Peyer's patch (tissue), 4 donors: ENCODE measurements at regions not wholly inside any gene's neighbourhood (a gene's known extent, or its start where the extent isn't known, plus 50 kb on each side); places are given as distances from the start of the nearest gene placed in this dataset.

ENCODE experiments used
- DNase-seq, 3 donors: peaks; one replicate each; pipeline ENCODE4 v3.0.0-alpha.2; 2017 to 2019
- H3K27ac ChIP-seq, 4 donors: fragments of 200-600 bp; sonication (generic); one replicate each; pipeline ENCODE4 v1.5.1; 2016 to 2019
- H3K27me3 ChIP-seq, 2 donors: fragments of 200-600 bp; sonication (generic); one replicate each; pipeline ENCODE4 v1.5.1; 2019
- H3K36me3 ChIP-seq, 3 donors: fragments of 200-600 bp; sonication (generic); one replicate each; pipeline ENCODE4 v1.5.1; 2016 to 2019
- H3K4me1 ChIP-seq, 4 donors: fragments of 200-600 bp; sonication (generic); one replicate each; pipeline ENCODE4 v1.5.1; 2016 to 2019
- H3K4me3 ChIP-seq, 4 donors: fragments of 200-600 bp; sonication (generic); 1 replicate in 3 of 4; 2 replicates in 1 of 4; pipeline ENCODE4 v1.5.1; 2016 to 2019; ENCODE audit warnings: mild to moderate bottlenecking in 1 of 4
- H3K9me3 ChIP-seq, 4 donors: fragments of 200-600 bp; sonication (generic); one replicate each; pipeline ENCODE4 v1.5.1; 2016 to 2019; ENCODE audit warnings: mild to moderate bottlenecking in 1 of 4
- POLR2A ChIP-seq, 2 donors: fragments of 450-650 bp; IDR thresholded peaks; one replicate each; pipeline ENCODE4 v1.5.1; 2017; ENCODE audit warnings: antibody characterized with exemption in 2 of 2, mild to moderate bottlenecking in 2 of 2, moderate library complexity in 2 of 2
- TF ChIP-seq, protein P1 (sequence below), 6 experiments: fragments of 450-650 bp in 4 of 6; fragments of 200-600 bp in 2 of 6; sonication (generic) in 1 of 6; IDR thresholded peaks; one replicate each; pipeline ENCODE4 v1.5.1; 2017 to 2019; ENCODE audit warnings: antibody characterized with exemption in 6 of 6, mild to moderate bottlenecking in 3 of 6, moderate library complexity in 1 of 6

DNA sequence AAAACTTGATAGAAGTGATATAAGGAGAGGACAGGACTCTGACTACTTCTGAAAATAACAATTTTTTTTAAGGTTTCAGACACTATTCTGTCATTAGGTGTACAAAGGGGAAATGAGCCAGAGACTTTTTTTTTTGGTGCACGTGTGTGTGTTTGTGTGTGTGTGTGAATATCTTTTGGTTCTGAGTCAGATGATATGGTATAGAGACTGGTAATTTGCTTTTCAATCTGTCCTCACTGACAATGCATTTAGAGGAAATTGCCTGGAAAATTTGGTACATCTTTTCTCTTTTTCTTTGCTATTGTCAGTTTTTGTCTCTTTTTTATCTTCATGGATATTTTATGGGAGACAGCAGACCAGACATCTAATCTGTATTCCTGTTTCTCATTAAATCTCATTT, 59.3 kb downstream of the DDIT4L start:
- H3K4me3 ChIP-seq: no peak overlapping the region
- H3K27ac ChIP-seq: no peak overlapping the region
- no peak for DNase-seq
- H3K4me1 ChIP-seq: no peaks in the 10 kb centered on the region
- no peak for TF ChIP-seq POLR2A (IDR thresholded peaks at IDR 0.05)
- TF ChIP-seq, protein P1, sequence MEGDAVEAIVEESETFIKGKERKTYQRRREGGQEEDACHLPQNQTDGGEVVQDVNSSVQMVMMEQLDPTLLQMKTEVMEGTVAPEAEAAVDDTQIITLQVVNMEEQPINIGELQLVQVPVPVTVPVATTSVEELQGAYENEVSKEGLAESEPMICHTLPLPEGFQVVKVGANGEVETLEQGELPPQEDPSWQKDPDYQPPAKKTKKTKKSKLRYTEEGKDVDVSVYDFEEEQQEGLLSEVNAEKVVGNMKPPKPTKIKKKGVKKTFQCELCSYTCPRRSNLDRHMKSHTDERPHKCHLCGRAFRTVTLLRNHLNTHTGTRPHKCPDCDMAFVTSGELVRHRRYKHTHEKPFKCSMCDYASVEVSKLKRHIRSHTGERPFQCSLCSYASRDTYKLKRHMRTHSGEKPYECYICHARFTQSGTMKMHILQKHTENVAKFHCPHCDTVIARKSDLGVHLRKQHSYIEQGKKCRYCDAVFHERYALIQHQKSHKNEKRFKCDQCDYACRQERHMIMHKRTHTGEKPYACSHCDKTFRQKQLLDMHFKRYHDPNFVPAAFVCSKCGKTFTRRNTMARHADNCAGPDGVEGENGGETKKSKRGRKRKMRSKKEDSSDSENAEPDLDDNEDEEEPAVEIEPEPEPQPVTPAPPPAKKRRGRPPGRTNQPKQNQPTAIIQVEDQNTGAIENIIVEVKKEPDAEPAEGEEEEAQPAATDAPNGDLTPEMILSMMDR (IDR thresholded peaks at IDR 0.05): no peak
- no peaks in the 10 kb centered on the region for H3K36me3 ChIP-seq
- no peaks in the 10 kb centered on the region for H3K27me3 ChIP-seq
- no peaks in the 10 kb centered on the region for H3K9me3 ChIP-seq

DNA sequence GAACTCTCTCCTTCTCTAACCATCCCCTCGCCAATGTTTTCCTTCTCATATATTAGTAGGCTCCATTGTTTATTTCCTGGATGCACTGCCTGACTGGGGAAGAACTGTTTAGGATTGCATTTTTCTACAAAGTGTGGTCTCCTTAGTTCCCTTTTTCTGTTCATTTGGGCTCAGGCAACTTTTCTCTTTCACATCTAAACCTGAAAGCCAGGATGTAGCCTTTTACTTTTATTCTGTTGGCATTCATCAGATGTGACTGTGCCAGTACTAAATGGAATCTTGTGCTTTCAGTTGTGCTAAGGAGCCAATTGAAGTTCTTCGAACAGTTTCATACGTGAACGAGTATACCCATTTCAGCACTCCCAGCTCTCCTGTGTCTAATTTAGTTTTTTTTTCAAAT, 59.8 kb downstream of the DDIT4L start:
- Histone ChIP-seq H3K36me3 (no peaks in the 10 kb centered on the region), H3K4me1 (no peaks in the 10 kb centered on the region), H3K27me3 (no peaks in the 10 kb centered on the region), H3K27ac (no peak overlapping the region), H3K4me3 (no peak overlapping the region), H3K9me3 (no peaks in the 10 kb centered on the region)
- TF ChIP-seq POLR2A (IDR thresholded peaks at IDR 0.05): no peak
- TF ChIP-seq, protein P1 (IDR thresholded peaks at IDR 0.05): no peak
- DNase-seq: no peak

DNA sequence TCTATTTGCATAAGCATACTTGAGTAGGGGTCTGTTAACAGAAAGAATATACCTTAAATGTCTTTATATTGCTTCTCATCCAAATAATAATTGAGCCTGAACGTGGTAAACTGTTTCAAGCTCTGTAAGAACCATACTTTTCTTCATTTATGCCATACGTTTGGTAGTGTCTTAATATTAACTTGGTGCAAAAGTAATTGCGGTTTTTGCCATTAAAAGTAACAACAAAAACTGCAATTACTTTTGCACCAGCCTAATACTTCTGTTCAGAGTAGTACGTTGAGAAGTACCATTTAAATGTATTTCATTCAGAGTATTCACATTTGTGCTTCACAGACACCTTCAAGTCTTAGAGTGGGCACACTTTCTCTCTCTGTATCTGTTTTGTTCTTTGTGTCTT, 60.5 kb downstream of the DDIT4L start:
- H3K27ac ChIP-seq: no peak overlapping the region

DNA sequence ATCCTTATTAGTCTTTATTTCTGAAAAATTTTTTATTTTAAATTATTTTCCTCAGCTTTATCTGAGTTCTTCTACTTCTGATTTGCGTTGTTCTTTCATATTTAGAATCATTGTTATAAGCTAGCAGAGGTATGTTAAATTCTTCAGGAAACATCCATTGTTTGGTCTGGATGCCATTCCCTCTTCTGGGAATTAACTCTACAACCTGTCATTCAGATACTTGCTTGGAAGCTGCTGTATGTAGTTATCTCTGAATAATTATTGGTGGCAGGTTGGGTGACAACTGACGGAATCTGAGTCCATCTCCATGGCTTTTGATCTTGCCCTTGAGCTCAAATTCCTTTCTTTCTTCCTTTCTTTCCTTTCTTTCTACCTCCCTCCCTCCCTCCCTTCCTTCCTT, 61.9 kb downstream of the DDIT4L start:
- DNase-seq: no peak
- H3K4me1 ChIP-seq: no peaks in the 10 kb centered on the region
- H3K9me3 ChIP-seq: no peaks in the 10 kb centered on the region
- H3K36me3 ChIP-seq: no peaks in the 10 kb centered on the region
- no peak overlapping the region for H3K27ac ChIP-seq
- no peaks in the 10 kb centered on the region for H3K27me3 ChIP-seq
- no peak overlapping the region for H3K4me3 ChIP-seq
- no peak for TF ChIP-seq POLR2A (IDR thresholded peaks at IDR 0.05)
- TF ChIP-seq, protein P1 (IDR thresholded peaks at IDR 0.05): no peak

More for the DNA sequence above, 60.5 kb downstream of the DDIT4L start:
- no peaks in the 10 kb centered on the region for H3K36me3 ChIP-seq
- no peak for DNase-seq
- TF ChIP-seq, protein P1 (IDR thresholded peaks at IDR 0.05): no peak
- TF ChIP-seq POLR2A (IDR thresholded peaks at IDR 0.05): no peak
- H3K27me3 ChIP-seq: no peaks in the 10 kb centered on the region
- no peaks in the 10 kb centered on the region for H3K9me3 ChIP-seq
- H3K4me1 ChIP-seq: no peaks in the 10 kb centered on the region
- no peak overlapping the region for H3K4me3 ChIP-seq

DNA sequence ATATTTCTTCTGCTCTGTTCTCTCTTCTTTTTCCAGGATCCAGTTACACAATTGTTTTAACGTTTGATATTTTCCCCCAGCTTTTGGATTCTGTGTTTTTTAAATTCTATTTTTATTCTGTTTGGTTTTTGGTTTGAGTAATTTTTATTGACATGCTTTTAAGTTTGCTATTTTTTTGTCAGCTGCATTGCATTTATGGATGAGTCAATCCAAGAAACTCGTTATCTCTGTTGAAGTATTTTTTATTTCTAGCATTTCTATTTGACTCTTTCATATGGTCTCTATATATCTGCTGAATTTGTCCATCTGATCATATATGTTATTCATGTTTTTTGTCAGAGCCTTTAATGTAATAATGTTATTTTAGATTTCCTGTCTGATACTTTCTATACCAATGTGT, 65.6 kb downstream of the DDIT4L start:
- Histone ChIP-seq H3K27ac (no peak overlapping the region), H3K36me3 (no peaks in the 10 kb centered on the region), H3K27me3 (no peaks in the 10 kb centered on the region), H3K4me3 (no peak overlapping the region), H3K4me1 (no peaks in the 10 kb centered on the region), H3K9me3 (no peaks in the 10 kb centered on the region)
- DNase-seq: no peak
- no peak for TF ChIP-seq POLR2A (IDR thresholded peaks at IDR 0.05)
- TF ChIP-seq, protein P1 (IDR thresholded peaks at IDR 0.05): no peak

DNA sequence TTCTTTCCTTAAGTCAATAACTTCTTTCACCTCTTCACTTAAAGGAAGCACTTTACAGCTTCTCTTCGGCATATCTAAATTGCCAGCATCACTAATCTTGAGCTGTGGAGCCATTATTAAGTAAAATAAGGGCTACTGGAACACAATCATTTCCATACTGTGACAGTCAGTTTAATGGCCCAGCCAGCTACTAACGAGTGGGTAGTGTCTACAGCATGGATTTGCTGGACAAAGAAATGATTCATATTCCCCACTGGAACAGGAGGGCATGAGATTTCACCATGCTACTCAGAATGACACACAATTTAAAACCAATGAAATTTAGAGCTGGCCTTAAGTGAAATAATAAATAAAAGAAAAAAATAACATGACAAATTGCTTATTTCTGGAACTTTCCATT, 72.1 kb downstream of the DDIT4L start:
- Histone ChIP-seq H3K4me1 (no peaks in the 10 kb centered on the region), H3K4me3 (no peak overlapping the region), H3K27me3 (no peaks in the 10 kb centered on the region), H3K27ac (no peak overlapping the region), H3K36me3 (no peaks in the 10 kb centered on the region), H3K9me3 (no peaks in the 10 kb centered on the region)
- DNase-seq: no peak
- no peak for TF ChIP-seq POLR2A (IDR thresholded peaks at IDR 0.05)
- TF ChIP-seq, protein P1 (IDR thresholded peaks at IDR 0.05): no peak
